ENCODE measurements at regions not wholly inside any gene's neighbourhood (a gene's known extent, or its start where the extent isn't known, plus 50 kb on each side); places are given as distances from the start of the nearest gene placed in this dataset.

DNA sequence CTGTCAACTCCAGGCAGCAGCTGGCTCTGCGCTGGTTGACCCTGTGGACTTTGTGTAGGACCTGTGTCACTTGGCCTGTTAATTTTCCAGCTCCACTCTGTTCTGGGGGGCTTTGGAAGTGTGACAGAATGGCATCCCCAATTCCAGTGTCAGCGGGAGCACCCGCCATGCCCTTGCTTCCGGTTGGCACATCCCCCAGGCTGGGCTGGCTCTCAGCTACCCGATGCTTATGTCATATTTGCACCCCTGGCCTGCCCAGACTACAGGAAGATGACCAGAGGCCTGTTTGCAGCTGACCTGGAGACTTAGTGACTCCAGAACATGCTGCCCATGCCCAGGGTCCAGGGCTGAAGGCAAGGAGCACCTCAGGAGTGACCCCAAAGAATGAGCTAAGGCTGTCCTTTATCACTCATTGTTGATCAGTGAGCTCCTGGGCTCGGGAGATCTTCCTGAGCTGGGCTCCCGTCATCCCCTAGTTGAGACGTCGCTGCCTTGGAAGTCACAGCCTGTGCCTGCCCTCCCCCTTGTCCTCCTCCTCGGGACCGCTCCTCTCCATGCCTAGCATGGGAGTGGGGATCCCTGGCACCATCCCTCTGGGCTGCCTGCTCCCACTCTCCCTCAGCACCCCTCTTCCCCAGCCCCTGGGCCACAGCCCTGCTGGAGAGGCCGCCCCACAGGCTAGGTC, 163.4 kb upstream of the RTL1 start:
- DNase-seq (ENCODE audit: low read depth), result no peak

DNA sequence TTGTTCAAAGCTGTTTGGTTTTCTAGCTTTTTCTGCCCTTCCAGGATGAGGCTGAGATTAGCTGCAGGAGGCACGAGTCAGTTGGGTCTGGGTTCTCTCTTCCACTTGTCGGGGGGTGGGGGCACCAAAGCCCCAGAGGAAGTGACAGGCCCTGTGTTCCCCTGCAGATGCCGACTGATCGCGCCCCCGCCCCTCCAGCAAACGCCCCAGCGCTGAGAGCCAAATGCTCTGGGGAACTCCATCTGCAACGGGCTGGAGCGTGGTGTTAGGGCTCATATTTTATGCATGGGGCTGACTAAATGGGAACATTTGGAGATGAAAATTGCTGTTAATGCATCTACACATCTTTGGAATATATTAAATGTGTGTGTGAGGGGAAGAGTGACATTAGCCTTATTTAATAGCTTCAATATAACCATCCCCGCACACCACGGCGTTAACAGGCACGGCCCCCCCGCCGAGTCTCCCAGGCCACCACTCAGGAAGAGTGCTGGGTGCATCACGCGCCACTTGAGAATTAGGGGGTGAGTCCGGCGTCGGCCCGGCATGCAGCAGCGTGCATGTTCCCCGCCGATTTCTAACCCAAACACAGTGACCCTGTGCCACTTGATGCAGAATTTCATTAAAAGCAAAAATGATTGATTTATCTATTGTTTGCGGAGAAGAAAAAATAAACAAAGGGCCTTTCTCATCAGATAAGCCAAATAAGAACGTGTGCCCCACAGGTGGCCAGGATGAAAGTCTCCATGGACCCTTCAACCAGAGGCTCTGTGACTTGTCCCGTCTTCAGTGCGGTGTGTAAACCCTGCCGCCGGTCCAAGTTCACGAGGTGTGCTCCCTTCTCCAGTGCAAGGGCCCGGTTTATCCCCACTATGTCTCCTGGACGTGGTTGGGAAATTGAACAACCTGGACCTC, 165.0 kb upstream of the RTL1 start:
- no peak for DNase-seq (ENCODE audit: low read depth)

DNA sequence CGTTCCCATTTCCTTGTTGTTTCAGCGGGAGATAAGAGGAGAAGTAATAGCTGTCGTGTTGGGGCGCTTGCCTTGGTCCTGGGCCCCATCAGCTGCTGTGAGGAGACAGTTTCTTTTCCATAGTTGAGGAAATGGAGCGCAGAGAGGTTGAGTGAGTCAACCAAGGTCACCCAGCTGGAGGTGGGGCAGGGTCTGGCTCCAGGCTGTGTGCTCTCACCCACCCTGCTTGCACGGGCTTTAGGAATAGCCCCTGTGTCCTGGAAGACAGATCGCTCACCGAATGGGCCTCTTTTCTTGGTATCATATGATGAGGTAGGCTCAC, 165.7 kb upstream of the RTL1 start:
- no peak for DNase-seq (ENCODE audit: low read depth)

DNA sequence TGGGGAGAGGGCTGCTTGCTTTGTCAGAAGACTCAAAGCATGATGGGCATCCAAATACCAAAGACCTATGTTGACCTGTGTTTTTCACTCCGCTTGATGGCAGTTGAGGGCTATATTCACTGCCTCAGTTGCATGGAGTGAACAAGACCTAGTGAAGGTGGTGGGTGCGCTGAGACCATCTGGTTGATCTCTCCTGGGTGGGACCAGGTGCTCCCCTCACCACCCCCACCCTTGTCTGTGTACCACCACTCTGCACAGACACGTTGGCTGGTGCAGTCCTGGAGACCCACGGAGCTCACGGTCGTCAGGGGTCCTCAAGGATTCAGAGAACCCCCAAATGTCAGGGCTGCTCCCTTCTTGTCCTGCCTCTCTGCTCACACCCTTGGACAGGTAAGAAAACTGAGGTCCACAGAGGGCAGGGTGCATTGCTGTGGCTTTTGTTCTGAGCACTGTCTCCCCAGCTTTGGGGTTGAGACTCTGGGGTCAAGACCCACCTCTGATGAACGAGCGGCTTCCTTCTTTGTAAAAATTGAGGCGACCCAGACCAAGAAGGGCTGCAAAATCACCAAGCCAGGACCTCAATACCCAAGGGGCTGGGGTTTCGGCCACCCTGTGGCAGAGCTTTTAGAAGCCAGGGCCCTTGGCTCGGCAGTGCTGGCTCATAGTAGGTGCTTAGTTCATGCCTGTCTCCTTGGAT, 166.3 kb upstream of the RTL1 start:
- DNase-seq (ENCODE audit: low read depth), result no peak

DNA sequence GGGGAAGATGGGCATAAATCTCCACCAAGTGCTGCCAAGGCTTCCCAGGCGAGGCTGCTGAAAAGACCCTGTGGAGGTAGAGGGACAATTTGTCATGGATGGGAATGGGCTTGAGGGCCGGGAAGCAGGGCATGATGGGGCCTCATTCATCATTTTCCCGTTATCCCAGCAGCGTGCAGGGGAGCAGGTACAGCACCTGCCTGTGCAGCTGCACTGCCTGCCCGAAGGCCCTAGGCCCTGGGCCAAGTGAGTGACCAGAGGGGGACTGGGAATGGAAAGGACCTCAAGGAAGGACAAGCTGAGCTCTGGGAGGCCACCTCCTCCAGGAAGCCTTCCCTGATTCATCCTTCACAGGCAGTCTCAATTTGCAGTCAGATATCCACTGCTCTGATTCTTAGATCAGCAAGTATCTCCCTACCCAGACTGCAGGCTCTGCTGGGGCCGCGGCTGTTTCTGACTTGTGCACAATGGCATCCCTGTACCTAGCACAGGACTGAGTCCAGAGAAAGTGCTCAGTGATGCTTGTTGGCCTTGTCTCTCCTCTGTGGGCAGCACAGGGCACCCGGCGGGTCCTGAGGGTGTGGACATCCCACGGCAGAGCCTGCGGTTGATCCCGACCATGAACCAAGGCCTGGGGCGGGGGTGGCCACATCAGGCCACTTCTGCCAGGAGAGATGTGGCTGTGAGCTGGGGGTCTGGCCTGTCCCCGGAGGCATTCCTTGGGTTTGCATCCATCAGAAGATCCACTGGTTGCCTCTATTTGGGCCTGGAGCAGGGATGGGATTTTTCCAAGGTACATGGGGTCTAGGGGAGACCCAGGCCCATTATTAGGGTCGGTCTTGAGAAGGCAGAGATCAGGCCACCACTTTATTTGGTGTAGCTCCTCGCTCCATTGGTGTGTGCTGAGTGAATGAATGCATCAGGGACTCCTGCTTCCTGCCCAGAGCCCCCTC, 167.3 kb upstream of the RTL1 start:
- DNase-seq (ENCODE audit: low read depth), result no peak

DNA sequence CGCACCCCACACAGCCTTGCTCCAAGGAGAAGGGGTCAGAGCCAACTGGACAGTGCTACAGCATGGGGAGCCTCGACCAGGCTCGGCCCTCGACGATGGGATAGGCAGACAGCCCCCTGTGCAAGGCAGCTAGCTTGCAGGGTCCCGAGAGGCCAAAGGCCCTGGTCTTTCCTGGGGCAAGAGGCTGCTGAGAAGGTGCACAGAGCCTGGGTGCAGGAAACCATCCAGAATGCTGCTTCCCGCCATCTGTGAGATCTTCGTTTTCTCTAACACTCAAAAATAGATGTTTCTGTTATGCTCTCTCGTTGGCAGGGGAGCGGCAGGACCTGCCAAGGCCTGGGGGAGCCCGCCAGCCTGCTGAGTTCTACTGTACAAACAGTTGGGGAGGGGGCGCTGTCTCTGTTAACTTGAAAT, 168.0 kb upstream of the RTL1 start:
- DNase-seq (ENCODE audit: low read depth), result no peak

DNA sequence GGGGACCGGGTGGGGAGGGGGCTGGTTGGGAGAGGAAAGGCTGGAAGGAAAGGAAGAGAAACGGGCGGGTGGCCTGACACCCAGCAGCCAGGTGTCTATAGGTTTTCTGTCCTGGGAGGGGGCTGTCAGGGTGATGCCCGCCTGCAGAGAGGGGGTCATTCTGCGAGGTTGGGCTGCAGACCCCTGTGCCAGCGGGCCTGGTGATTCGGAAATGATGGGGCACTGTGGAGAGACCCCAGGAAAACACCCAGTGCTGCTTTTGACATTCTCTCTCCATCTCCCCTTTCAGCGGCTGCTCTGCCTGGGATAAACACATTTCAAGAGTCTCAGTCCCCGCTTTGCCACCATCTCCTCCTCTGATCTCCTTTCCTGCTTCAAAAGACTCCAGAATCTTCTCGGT, 168.5 kb upstream of the RTL1 start:
- DNase-seq (ENCODE audit: low read depth), result no peak

GRCh38 chr14:101072531-101072930, 169.0 kb upstream of the RTL1 start:
- DNase-seq (ENCODE audit: low read depth), result no peak

GRCh38 chr14:101072945-101073597, 169.5 kb upstream of the RTL1 start:
- DNase-seq (ENCODE audit: low read depth), result no peak

DNA sequence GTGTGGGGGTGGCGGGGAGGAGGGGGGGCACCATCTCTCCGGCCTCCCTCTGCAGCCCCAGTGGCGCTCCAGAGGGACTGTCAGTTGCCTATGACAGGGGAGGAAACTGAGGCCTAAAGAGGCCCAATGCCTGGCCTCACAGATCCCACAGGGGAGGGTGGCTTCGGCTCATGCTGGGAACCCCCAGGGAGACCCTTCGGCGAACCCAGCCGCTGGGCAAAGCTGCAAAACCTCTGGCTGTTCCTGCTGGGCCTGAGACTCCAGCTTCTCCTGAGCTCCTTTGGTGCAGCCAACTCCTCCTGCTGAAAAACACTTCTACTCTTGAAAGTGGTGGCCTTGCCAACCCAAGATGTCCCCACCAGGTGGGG, 170.1 kb upstream of the RTL1 start:
- DNase-seq (ENCODE audit: low read depth), result no peak

- no peak for DNase-seq (ENCODE audit: low read depth)
Measured at GRCh38 chr14:101074196-101075024, 170.9 kb upstream of the RTL1 start.

DNA sequence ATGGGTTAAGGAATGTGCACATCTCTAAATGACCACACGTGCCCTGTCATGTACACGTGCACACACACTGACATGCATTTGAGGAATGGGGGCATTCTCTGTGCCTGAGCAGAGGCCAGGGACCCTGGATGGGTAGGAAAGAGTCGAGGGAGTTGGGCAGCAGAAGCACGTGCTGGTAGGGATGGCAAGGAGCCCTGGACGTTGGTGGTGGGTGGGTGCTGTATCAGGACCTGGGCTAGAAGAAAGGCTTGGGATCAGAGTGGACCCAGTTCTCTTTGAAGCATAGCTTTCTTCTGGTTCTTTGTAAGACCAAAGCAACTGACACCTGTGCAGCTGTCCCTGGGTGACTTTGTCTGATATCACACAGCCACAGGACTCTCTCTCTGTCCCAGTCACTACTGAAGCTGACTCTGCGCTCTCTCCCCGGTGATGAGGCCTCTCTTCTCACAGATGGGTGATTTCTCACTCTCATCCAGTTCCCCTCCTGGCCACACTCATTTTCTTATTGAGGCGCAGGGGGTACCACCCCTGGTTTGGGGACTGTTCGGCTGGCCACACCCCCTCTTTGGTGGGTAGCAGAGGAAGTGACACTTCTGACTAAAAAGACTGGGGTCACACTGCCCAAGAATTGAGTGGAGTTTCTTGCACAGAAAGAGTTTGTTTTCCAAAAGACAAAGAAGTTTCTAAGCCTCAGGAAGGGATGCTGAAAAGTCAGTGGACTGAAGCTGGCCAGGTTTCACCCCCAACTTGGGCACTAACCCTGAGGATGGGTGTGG, 171.7 kb upstream of the RTL1 start:
- no peak for DNase-seq (ENCODE audit: low read depth)

GRCh38 chr14:101075801-101076413, 172.4 kb upstream of the RTL1 start:
- DNase-seq (ENCODE audit: low read depth), result no peak

GRCh38 chr14:101076451-101077198, 173.1 kb upstream of the RTL1 start:
- DNase-seq (ENCODE audit: low read depth), result no peak

- no peak for DNase-seq (ENCODE audit: low read depth)
Measured at GRCh38 chr14:101077481-101078074, 174.1 kb upstream of the RTL1 start.

GRCh38 chr14:101078170-101078891, 174.8 kb upstream of the RTL1 start:
- no peak for DNase-seq (ENCODE audit: low read depth)

DNA sequence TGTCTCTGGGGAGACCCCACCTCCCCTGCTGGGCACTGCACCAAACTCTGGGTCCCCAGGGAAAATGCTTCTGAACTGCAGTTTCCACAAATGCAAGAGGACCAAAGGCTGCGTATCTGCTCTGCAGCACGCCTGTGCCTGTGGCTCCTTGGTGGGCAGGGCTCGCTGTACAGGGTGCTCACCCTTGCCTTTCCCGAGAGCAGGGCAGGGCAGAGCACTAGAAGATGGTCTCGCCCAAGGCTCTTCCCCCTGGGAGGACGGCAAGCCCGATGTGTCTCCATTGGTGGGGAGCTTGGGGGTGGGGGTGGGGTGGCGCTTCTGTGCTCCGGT, 175.3 kb upstream of the RTL1 start:
- no peak for DNase-seq (ENCODE audit: low read depth)
